ENCODE measurements at regions not wholly inside any gene's neighbourhood (a gene's known extent, or its start where the extent isn't known, plus 50 kb on each side); places are given as distances from the start of the nearest gene placed in this dataset.

DNA sequence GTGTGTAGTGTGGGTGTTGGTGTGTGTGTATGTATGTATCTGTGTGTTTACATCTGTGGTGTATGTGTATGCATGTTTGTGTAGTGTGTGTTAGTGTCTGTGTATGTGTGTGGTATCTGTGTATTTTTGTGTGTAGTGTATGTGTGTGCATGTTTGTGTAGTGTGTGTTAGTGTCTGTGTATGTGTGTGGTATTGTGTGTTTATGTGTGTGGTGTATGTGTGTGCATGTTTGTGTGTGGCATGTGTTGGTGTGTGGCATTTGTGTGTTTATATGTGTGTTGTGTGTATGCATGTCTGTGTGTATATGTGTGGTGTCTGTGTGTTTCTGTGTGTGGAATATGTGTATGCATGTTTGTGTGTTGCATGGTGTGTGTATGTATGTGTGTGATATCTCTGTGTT lies 96.4 kb downstream of the CMPK2 start:
- no peak for DNase-seq
- Histone ChIP-seq H3K36me3 (replicated peaks in 1 of 2; ENCODE audit: control insufficient read depth in 1 of 2, insufficient read depth in 2 of 2, low read length in 1 of 2) (no peaks in the 10 kb centered on the region), H3K9me2 (no peaks in the 10 kb centered on the region), H2AFZ (ENCODE audit: low read depth) (no peak overlapping the region), H3K27ac (ENCODE audit: low read depth in 2 of 2, low read length in 1 of 2) (no peak overlapping the region), H3K9ac (no peak overlapping the region), H3K4me2 (no peak overlapping the region), H3F3A (replicated peaks; ENCODE audit: insufficient read depth) (no peaks in the 10 kb centered on the region), H3K4me3 (ENCODE audit: low read depth in 2 of 2, low read length in 1 of 2) (no peak overlapping the region), H3K79me2 (ENCODE audit: insufficient read depth) (no peaks in the 10 kb centered on the region), H3K4me1 (ENCODE audit: control insufficient read depth in 1 of 2, insufficient read depth in 2 of 2, low read depth in 1 of 2, low read length in 1 of 2) (peaks cover 0 to 9% of the 10 kb centered on the region in 2 experiments; a peak in 1 of 4 replicates), H3K27me3 (ENCODE audit: insufficient read depth) (no peaks in the 10 kb centered on the region), H4K20me1 (ENCODE audit: insufficient read depth) (no peaks in the 10 kb centered on the region), H3K9me3 (no peaks in the 10 kb centered on the region)
- POLR2A ChIA-PET, result no interaction called here
- CTCF ChIA-PET, result no interaction called here
- TF ChIP-seq MXI1 (IDR thresholded peaks at IDR 0.05; ENCODE audit: low read depth, low read length), result no peak
- TF ChIP-seq, protein P1, sequence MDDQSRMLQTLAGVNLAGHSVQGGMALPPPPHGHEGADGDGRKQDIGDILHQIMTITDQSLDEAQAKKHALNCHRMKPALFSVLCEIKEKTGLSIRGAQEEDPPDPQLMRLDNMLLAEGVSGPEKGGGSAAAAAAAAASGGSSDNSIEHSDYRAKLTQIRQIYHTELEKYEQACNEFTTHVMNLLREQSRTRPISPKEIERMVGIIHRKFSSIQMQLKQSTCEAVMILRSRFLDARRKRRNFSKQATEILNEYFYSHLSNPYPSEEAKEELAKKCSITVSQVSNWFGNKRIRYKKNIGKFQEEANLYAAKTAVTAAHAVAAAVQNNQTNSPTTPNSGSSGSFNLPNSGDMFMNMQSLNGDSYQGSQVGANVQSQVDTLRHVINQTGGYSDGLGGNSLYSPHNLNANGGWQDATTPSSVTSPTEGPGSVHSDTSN (IDR thresholded peaks at IDR 0.05), result no peak
- no peak for TF ChIP-seq SIN3A (IDR thresholded peaks at IDR 0.05; ENCODE audit: borderline replicate concordance, low read depth, low read length)
- no peak for TF ChIP-seq TAF1 (IDR thresholded peaks at IDR 0.05; ENCODE audit: borderline replicate concordance, low read depth, low read length)
- no peak for TF ChIP-seq SMC3 (IDR thresholded peaks at IDR 0.05; ENCODE audit: low read depth, low read length)
- TF ChIP-seq, protein P2, sequence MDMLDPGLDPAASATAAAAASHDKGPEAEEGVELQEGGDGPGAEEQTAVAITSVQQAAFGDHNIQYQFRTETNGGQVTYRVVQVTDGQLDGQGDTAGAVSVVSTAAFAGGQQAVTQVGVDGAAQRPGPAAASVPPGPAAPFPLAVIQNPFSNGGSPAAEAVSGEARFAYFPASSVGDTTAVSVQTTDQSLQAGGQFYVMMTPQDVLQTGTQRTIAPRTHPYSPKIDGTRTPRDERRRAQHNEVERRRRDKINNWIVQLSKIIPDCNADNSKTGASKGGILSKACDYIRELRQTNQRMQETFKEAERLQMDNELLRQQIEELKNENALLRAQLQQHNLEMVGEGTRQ (IDR thresholded peaks at IDR 0.05; ENCODE audit: borderline replicate concordance, low read depth, low read length), result no peak
- TF ChIP-seq NFIC (IDR thresholded peaks at IDR 0.05; ENCODE audit: borderline replicate concordance), result no peak
- TF ChIP-seq, protein P3, sequence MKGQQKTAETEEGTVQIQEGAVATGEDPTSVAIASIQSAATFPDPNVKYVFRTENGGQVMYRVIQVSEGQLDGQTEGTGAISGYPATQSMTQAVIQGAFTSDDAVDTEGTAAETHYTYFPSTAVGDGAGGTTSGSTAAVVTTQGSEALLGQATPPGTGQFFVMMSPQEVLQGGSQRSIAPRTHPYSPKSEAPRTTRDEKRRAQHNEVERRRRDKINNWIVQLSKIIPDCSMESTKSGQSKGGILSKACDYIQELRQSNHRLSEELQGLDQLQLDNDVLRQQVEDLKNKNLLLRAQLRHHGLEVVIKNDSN (IDR thresholded peaks at IDR 0.05; ENCODE audit: borderline replicate concordance, low read depth), result no peak
- TF ChIP-seq CHD2 (IDR thresholded peaks at IDR 0.05; ENCODE audit: low read length, partially characterized antibody), result no peak
- TF ChIP-seq, protein P4, sequence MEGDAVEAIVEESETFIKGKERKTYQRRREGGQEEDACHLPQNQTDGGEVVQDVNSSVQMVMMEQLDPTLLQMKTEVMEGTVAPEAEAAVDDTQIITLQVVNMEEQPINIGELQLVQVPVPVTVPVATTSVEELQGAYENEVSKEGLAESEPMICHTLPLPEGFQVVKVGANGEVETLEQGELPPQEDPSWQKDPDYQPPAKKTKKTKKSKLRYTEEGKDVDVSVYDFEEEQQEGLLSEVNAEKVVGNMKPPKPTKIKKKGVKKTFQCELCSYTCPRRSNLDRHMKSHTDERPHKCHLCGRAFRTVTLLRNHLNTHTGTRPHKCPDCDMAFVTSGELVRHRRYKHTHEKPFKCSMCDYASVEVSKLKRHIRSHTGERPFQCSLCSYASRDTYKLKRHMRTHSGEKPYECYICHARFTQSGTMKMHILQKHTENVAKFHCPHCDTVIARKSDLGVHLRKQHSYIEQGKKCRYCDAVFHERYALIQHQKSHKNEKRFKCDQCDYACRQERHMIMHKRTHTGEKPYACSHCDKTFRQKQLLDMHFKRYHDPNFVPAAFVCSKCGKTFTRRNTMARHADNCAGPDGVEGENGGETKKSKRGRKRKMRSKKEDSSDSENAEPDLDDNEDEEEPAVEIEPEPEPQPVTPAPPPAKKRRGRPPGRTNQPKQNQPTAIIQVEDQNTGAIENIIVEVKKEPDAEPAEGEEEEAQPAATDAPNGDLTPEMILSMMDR (IDR thresholded peaks at IDR 0.05), result no peak
- no peak for TF ChIP-seq RAD21 (IDR thresholded peaks at IDR 0.05; ENCODE audit: low read length)
- TF ChIP-seq, protein P5, sequence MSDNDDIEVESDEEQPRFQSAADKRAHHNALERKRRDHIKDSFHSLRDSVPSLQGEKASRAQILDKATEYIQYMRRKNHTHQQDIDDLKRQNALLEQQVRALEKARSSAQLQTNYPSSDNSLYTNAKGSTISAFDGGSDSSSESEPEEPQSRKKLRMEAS (IDR thresholded peaks at IDR 0.05; ENCODE audit: low read depth), result no peak
- no peak for TF ChIP-seq RFX5 (IDR thresholded peaks at IDR 0.05; ENCODE audit: low read length)
- no peak for TF ChIP-seq YY1 (IDR thresholded peaks at IDR 0.05; ENCODE audit: low read depth)

Measured in SK-N-SH (cell line).